Panc1 (cell line): ENCODE measurements at regions not wholly inside any gene's neighbourhood (a gene's known extent, or its start where the extent isn't known, plus 50 kb on each side); places are given as distances from the start of the nearest gene placed in this dataset.
"Not testable (repeated sequence)": the region's sequence is repeated elsewhere in the genome, so short reads cannot be mapped to it uniquely, and the experiment has no call there.

ENCODE experiments used
- ATAC-seq: fragments of 200-7000 bp; cut with Tn5 transposase; 2 replicates; pipeline ENCODE4 v1.9.1; 2020; ENCODE audit warnings: mild to moderate bottlenecking, moderate library complexity
- BruUV-seq: library from RNA; stranded (reverse); fragments of 400-500 nt; replicated peaks from 2 replicates; lab custom pipeline; 2021; lab: Mats Ljungman, UMichigan
- CTCF ChIA-PET: fragments of 300-600 bp; sonication (Branson Sonifier 250); formaldehyde crosslinking; loops from one replicate; lab custom pipeline; 2022; ENCODE audit warnings: antibody characterized with exemption; lab: Charles Lee
- POLR2A ChIA-PET: fragments of 300-600 bp; sonication (Branson Sonifier 250); formaldehyde crosslinking; loops from one replicate; lab custom pipeline; 2022; ENCODE audit warnings: antibody characterized with exemption; lab: Charles Lee
- DNase-seq: peaks from one replicate; pipeline ENCODE4 v3.0.0-alpha.2; 2010; ENCODE audit warnings: low read depth, low spot score
- H3K27ac ChIP-seq: 2 replicates; pipeline ENCODE4 v1.5.1; 2011; ENCODE audit warnings: mild to moderate bottlenecking, low read length, inconsistent platforms
- H3K27me3 ChIP-seq: fragments of 200-500 bp; sonication (Bioruptor generic); 2 replicates; pipeline ENCODE4 v1.6.0; 2014; ENCODE audit warnings: low read length, inconsistent platforms; ENCODE audit not compliant: control insufficient read depth, insufficient read depth
- H3K36me3 ChIP-seq: fragments of 200-500 bp; sonication (Bioruptor generic); 2 replicates; pipeline ENCODE4 v1.5.1; 2014; ENCODE audit warnings: inconsistent platforms, mild to moderate bottlenecking, low read length, moderate library complexity; ENCODE audit not compliant: control insufficient read depth, insufficient read depth
- H3K4me1 ChIP-seq: 2 replicates; pipeline ENCODE4 v1.5.1; 2011; ENCODE audit warnings: inconsistent platforms, mild to moderate bottlenecking, low read length, moderate library complexity; ENCODE audit not compliant: control insufficient read depth, insufficient read depth
- H3K4me3 ChIP-seq, 2 experiments: 2 replicates each; pipeline ENCODE4 v1.5.1; 2011 to 2012; ENCODE audit warnings: low read depth in 2 of 2, low read length in 2 of 2, mild to moderate bottlenecking in 2 of 2, inconsistent platforms in 1 of 2, moderate library complexity in 1 of 2
- H3K9me3 ChIP-seq: fragments of 200-500 bp; sonication (Bioruptor generic); 2 replicates; pipeline ENCODE4 v1.5.1; 2014; ENCODE audit warnings: low read depth, mild to moderate bottlenecking, inconsistent platforms, low read length, moderate library complexity; ENCODE audit not compliant: control insufficient read depth, insufficient read depth
- POLR2AphosphoS5 ChIP-seq: IDR thresholded peaks from 2 replicates; pipeline ENCODE4 v1.6.1; 2012; ENCODE audit warnings: mild to moderate bottlenecking, low read depth, low read length, moderate library complexity
- SIN3A ChIP-seq: IDR thresholded peaks from 2 replicates; pipeline ENCODE4 v1.6.1; 2012; ENCODE audit warnings: low read depth, mild to moderate bottlenecking, low read length, moderate library complexity, borderline replicate concordance; ENCODE audit not compliant: insufficient read depth
- TCF7L2 ChIP-seq: IDR thresholded peaks from 2 replicates; pipeline ENCODE4 v1.6.1; 2011; ENCODE audit warnings: mild to moderate bottlenecking, low read depth, low read length, inconsistent platforms
- in situ Hi-C: cut with HindIII; loops from 2 replicates; pipeline ENCODE4 v1.10.0; 2016; ENCODE audit warnings: low sequenced_read_pairs, low pct_unique_long_range_greater_than_20kb
- intact Hi-C: fragments of 100-400 bp; cut with micrococcal nuclease; formaldehyde crosslinking; loops from one replicate; pipeline ENCODE4 v1.10.0; 2022; ENCODE audit not compliant: unreplicated experiment
- TF ChIP-seq, protein P1 (sequence below): fragments of 450-650 bp; IDR thresholded peaks from 2 replicates; pipeline ENCODE4 v1.5.1; 2017; ENCODE audit warnings: mild to moderate bottlenecking
- TF ChIP-seq, protein P2 (sequence below), 2 experiments: IDR thresholded peaks; 2 replicates each; pipeline ENCODE4 v1.6.1; 2011 to 2012; ENCODE audit warnings: low read depth in 2 of 2, control low read depth in 1 of 2, low read length in 1 of 2, mild to moderate bottlenecking in 1 of 2, moderate library complexity in 1 of 2; ENCODE audit not compliant: insufficient read depth in 1 of 2

DNA sequence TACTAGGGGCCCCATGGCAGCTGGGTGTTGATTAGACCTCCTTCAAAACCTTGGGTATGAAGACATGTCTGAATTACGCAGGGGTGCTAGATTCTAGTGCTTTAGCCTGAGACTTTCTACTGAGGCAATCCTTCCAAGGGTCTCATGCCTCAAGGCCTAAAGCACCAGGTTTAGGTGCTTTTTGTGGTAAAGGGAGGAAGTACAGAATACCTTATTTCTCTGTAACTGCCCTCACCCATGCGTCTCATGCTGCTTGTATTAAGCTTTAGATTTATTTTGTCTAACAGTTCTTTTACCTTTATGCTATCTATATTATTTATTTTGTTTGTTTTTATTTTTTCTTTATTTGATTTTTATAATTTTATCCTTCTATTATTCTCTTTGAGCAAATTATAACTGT is 190.2 kb upstream of the GK2 start:
- intact Hi-C loops, result no loop called here
- no TSS peak for BruUV-seq
- Histone ChIP-seq H3K36me3 (no peaks in the 10 kb centered on the region), H3K27me3 (no peaks in the 10 kb centered on the region), H3K4me1 (no peaks in the 10 kb centered on the region), H3K4me3 (no peak overlapping the region), H3K27ac (no peak overlapping the region), H3K9me3 (no peaks in the 10 kb centered on the region)
- in situ Hi-C loops, result no loop called here
- TF ChIP-seq, protein P1, sequence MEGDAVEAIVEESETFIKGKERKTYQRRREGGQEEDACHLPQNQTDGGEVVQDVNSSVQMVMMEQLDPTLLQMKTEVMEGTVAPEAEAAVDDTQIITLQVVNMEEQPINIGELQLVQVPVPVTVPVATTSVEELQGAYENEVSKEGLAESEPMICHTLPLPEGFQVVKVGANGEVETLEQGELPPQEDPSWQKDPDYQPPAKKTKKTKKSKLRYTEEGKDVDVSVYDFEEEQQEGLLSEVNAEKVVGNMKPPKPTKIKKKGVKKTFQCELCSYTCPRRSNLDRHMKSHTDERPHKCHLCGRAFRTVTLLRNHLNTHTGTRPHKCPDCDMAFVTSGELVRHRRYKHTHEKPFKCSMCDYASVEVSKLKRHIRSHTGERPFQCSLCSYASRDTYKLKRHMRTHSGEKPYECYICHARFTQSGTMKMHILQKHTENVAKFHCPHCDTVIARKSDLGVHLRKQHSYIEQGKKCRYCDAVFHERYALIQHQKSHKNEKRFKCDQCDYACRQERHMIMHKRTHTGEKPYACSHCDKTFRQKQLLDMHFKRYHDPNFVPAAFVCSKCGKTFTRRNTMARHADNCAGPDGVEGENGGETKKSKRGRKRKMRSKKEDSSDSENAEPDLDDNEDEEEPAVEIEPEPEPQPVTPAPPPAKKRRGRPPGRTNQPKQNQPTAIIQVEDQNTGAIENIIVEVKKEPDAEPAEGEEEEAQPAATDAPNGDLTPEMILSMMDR, result no peak
- no peak for TF ChIP-seq TCF7L2
- TF ChIP-seq POLR2AphosphoS5, result no peak
- TF ChIP-seq, protein P2, sequence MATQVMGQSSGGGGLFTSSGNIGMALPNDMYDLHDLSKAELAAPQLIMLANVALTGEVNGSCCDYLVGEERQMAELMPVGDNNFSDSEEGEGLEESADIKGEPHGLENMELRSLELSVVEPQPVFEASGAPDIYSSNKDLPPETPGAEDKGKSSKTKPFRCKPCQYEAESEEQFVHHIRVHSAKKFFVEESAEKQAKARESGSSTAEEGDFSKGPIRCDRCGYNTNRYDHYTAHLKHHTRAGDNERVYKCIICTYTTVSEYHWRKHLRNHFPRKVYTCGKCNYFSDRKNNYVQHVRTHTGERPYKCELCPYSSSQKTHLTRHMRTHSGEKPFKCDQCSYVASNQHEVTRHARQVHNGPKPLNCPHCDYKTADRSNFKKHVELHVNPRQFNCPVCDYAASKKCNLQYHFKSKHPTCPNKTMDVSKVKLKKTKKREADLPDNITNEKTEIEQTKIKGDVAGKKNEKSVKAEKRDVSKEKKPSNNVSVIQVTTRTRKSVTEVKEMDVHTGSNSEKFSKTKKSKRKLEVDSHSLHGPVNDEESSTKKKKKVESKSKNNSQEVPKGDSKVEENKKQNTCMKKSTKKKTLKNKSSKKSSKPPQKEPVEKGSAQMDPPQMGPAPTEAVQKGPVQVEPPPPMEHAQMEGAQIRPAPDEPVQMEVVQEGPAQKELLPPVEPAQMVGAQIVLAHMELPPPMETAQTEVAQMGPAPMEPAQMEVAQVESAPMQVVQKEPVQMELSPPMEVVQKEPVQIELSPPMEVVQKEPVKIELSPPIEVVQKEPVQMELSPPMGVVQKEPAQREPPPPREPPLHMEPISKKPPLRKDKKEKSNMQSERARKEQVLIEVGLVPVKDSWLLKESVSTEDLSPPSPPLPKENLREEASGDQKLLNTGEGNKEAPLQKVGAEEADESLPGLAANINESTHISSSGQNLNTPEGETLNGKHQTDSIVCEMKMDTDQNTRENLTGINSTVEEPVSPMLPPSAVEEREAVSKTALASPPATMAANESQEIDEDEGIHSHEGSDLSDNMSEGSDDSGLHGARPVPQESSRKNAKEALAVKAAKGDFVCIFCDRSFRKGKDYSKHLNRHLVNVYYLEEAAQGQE (IDR thresholded peaks at IDR 0.05; ENCODE audit: insufficient read depth in 1 of 2, low read depth in 2 of 2, low read length in 1 of 2), result no peak
- TF ChIP-seq SIN3A, result no peak
- ATAC-seq, result no peak
- ChIA-PET POLR2A (no interaction called here), CTCF (no interaction called here)
- no peak for DNase-seq

GRCh38 chr4:79597266-79597665 is 189.2 kb upstream of the GK2 start:
- intact Hi-C loops (no loop called here), in situ Hi-C loops (no loop called here)
- Histone ChIP-seq H3K36me3 (no peaks in the 10 kb centered on the region), H3K4me3 (no peak overlapping the region), H3K27ac (no peak overlapping the region), H3K27me3 (no peaks in the 10 kb centered on the region), H3K9me3 (no peaks in the 10 kb centered on the region), H3K4me1 (no peaks in the 10 kb centered on the region)
- no TSS peak for BruUV-seq
- no peak for DNase-seq
- TF ChIP-seq, protein P2 (IDR thresholded peaks at IDR 0.05; ENCODE audit: insufficient read depth in 1 of 2, low read depth in 2 of 2, low read length in 1 of 2), result no peak
- TF ChIP-seq, protein P1, result no peak
- no peak for TF ChIP-seq SIN3A
- no peak for TF ChIP-seq TCF7L2
- CTCF ChIA-PET, result no interaction called here
- no peak for ATAC-seq
- POLR2A ChIA-PET, result no interaction called here

GRCh38 chr4:79592218-79592617 is 184.2 kb upstream of the GK2 start:
- H3K36me3 ChIP-seq, ATAC-seq, H3K27me3 ChIP-seq, intact Hi-C loops, POLR2A ChIA-PET, H3K4me1 ChIP-seq, H3K4me3 ChIP-seq, in situ Hi-C loops, CTCF ChIA-PET, H3K9me3 ChIP-seq, DNase-seq, H3K27ac ChIP-seq, BruUV-seq: not testable (repeated sequence)
